ENCODE measurements at regions not wholly inside any gene's neighbourhood (a gene's known extent, or its start where the extent isn't known, plus 50 kb on each side); places are given as distances from the start of the nearest gene placed in this dataset.

DNA sequence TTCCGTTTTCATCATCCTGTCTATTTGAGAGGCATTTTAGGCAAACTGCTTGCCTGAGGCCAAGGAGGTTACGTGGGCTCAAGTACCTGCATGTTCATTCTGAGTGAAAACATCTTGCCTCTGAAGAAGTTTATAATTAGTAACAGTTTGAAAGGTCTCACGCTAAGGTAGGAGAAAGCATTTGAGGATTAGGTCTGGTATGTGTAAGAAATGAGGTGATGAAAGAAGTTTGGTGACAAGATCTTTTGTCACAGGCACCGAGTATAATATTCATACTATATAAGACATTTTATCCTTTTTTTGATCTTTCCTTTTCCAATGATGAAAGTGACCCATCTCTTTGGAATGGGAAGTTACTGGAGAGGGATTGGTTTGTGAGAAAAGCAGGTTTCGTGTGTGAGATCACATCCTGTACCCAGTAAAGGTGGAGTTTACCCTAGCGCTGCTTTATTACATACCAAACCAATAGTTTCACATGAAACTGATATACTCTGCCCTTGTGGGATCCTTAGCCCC lies 98.7 kb upstream of the PDC start:
- intact Hi-C loops (cut with micrococcal nuclease; ENCODE audit: unreplicated experiment) = no loop called here
- H3K4me2 ChIP-seq (ENCODE audit: low read length) = no peak overlapping the region

DNA sequence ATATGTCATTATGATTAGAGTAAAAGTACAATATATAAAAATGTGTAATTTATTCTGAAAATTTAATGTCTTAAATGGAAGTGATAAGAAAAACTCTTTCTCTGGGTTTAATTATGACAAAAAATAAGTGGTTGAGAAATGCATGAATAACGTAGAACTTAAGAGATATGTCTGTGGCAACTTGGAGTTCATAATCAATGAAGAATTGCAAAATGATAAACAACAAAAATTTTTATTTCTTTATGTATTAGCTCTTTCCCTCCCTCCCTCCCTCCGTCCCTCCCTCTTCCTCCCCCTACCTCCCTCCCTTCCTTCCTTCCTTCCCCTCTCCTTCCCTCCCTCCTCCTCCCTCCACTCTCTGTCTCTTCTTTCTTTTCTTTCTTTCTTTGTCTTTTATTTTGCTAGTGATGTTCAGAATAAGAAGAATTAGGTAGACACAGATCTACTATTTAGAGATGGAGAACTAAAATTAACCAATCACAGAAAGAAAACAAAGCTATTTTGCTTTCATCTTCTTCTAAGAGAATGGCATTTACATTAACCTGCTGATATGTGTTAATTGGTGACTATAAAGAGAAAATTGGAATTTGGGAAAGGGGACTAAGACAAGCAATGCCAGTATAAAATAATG lies 96.3 kb upstream of the PDC start:
- POLR2A ChIA-PET = interaction anchor here (0.7 kb wide), 1 partner anchor 10 kb away, joined by 5 read pairs; no protein-coding TSS in a partner anchor
- CTCF ChIA-PET (ENCODE audit: unreplicated experiment) = no interaction called here
- no peaks in the 10 kb centered on the region for H3K4me1 ChIP-seq (ENCODE audit: insufficient read depth, low read length, poor library complexity, severe bottlenecking)

More for the DNA sequence above, 98.7 kb upstream of the PDC start:
- no TSS peak for BruUV-seq (replicated peaks)
- TF ChIP-seq, protein P1, sequence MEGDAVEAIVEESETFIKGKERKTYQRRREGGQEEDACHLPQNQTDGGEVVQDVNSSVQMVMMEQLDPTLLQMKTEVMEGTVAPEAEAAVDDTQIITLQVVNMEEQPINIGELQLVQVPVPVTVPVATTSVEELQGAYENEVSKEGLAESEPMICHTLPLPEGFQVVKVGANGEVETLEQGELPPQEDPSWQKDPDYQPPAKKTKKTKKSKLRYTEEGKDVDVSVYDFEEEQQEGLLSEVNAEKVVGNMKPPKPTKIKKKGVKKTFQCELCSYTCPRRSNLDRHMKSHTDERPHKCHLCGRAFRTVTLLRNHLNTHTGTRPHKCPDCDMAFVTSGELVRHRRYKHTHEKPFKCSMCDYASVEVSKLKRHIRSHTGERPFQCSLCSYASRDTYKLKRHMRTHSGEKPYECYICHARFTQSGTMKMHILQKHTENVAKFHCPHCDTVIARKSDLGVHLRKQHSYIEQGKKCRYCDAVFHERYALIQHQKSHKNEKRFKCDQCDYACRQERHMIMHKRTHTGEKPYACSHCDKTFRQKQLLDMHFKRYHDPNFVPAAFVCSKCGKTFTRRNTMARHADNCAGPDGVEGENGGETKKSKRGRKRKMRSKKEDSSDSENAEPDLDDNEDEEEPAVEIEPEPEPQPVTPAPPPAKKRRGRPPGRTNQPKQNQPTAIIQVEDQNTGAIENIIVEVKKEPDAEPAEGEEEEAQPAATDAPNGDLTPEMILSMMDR (conservative IDR thresholded peaks at IDR 0.05; ENCODE audit: low read length) = no peak
- no peak for TF ChIP-seq EZH2phosphoT487 (IDR thresholded peaks at IDR 0.05; ENCODE audit: borderline replicate concordance, low read depth, low read length)
- Histone ChIP-seq H2AFZ (ENCODE audit: low read length) (no peak overlapping the region), H3K9me2 (ENCODE audit: insufficient read depth, low read length) (no peaks in the 10 kb centered on the region), H3K79me2 (ENCODE audit: insufficient read depth, low read depth, low read length) (no peaks in the 10 kb centered on the region), H3K36me3 (ENCODE audit: insufficient read depth, low read length) (no peaks in the 10 kb centered on the region), H3K4me3 (ENCODE audit: low read depth, low read length, poor library complexity, severe bottlenecking) (no peak overlapping the region), H3K4me1 (ENCODE audit: insufficient read depth, low read length, poor library complexity, severe bottlenecking) (no peaks in the 10 kb centered on the region), H3K9me3 (ENCODE audit: low read length) (no peaks in the 10 kb centered on the region), H4K20me1 (ENCODE audit: insufficient read depth, low read length) (no peaks in the 10 kb centered on the region), H3K27ac (ENCODE audit: low read depth, low read length, poor library complexity, severe bottlenecking) (no peak overlapping the region)
- POLR2A ChIA-PET = interaction anchor here (0.5 kb wide), 1 partner anchor 1495 kb away, joined by 3 read pairs; no protein-coding TSS in a partner anchor
- CTCF ChIA-PET (ENCODE audit: unreplicated experiment) = no interaction called here
- no peak for DNase-seq (ENCODE audit: low spot score)

DNA sequence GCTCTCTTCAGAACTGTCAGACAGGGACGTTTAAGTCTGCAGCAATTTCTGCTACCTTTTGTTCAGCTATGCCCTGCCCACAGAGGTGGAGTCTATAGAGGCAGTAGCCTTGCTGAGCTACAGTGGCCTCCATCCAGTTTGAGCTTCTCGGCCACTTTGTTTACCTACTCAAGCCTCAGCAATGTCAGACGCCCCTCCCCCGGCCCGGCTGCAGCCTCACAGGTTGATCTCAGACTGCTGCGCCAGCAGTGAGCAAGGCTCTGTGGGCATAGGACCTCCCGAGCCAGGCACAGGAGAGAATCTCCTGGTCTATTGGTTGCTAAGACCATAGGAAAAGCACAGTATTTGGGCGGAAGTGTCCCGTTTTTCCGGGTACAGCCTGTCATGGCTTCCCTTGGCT lies 89.9 kb upstream of the PDC start:
- Histone ChIP-seq H3K79me2 (ENCODE audit: insufficient read depth, low read depth, low read length) (no peaks in the 10 kb centered on the region), H3K4me2 (ENCODE audit: low read length) (no peak overlapping the region), H3K4me1 (ENCODE audit: insufficient read depth, low read length, poor library complexity, severe bottlenecking) (no peaks in the 10 kb centered on the region), H3K36me3 (ENCODE audit: insufficient read depth, low read length) (no peaks in the 10 kb centered on the region), H3K9me3 (ENCODE audit: low read length) (no peaks in the 10 kb centered on the region), H2AFZ (ENCODE audit: low read length) (no peak overlapping the region), H4K20me1 (ENCODE audit: insufficient read depth, low read length) (no peaks in the 10 kb centered on the region), H3K9me2 (ENCODE audit: insufficient read depth, low read length) (no peaks in the 10 kb centered on the region), H3K27ac (ENCODE audit: low read depth, low read length, poor library complexity, severe bottlenecking) (no peak overlapping the region), H3K4me3 (ENCODE audit: low read depth, low read length, poor library complexity, severe bottlenecking) (no peak overlapping the region)
- no TSS peak for BruUV-seq (replicated peaks)
- no peak for DNase-seq (ENCODE audit: low spot score)
- POLR2A ChIA-PET = no interaction called here
- CTCF ChIA-PET (ENCODE audit: unreplicated experiment) = no interaction called here
- intact Hi-C loops (cut with micrococcal nuclease; ENCODE audit: unreplicated experiment) = no loop called here
- no peak for TF ChIP-seq EZH2phosphoT487 (IDR thresholded peaks at IDR 0.05; ENCODE audit: borderline replicate concordance, low read depth, low read length)
- TF ChIP-seq, protein P1 (conservative IDR thresholded peaks at IDR 0.05; ENCODE audit: low read length) = no peak

More for the DNA sequence above, 96.3 kb upstream of the PDC start:
- Histone ChIP-seq H3K4me2 (ENCODE audit: low read length) (no peak overlapping the region), H3K36me3 (ENCODE audit: insufficient read depth, low read length) (no peaks in the 10 kb centered on the region), H3K9me3 (ENCODE audit: low read length) (no peaks in the 10 kb centered on the region), H3K79me2 (ENCODE audit: insufficient read depth, low read depth, low read length) (no peaks in the 10 kb centered on the region), H4K20me1 (ENCODE audit: insufficient read depth, low read length) (no peaks in the 10 kb centered on the region), H3K9me2 (ENCODE audit: insufficient read depth, low read length) (no peaks in the 10 kb centered on the region), H3K27ac (ENCODE audit: low read depth, low read length, poor library complexity, severe bottlenecking) (no peak overlapping the region), H3K4me3 (ENCODE audit: low read depth, low read length, poor library complexity, severe bottlenecking) (no peak overlapping the region), H2AFZ (ENCODE audit: low read length) (no peak overlapping the region)
- DNase-seq (ENCODE audit: low spot score) = no peak
- TF ChIP-seq EZH2phosphoT487 (IDR thresholded peaks at IDR 0.05; ENCODE audit: borderline replicate concordance, low read depth, low read length) = no peak
- TF ChIP-seq, protein P1 (conservative IDR thresholded peaks at IDR 0.05; ENCODE audit: low read length) = no peak
- intact Hi-C loops (cut with micrococcal nuclease; ENCODE audit: unreplicated experiment) = no loop called here
- no TSS peak for BruUV-seq (replicated peaks)

All from OCI-LY7 (cell line).